ENCODE measurements at regions not wholly inside any gene's neighbourhood (a gene's known extent, or its start where the extent isn't known, plus 50 kb on each side); places are given as distances from the start of the nearest gene placed in this dataset.

DNA sequence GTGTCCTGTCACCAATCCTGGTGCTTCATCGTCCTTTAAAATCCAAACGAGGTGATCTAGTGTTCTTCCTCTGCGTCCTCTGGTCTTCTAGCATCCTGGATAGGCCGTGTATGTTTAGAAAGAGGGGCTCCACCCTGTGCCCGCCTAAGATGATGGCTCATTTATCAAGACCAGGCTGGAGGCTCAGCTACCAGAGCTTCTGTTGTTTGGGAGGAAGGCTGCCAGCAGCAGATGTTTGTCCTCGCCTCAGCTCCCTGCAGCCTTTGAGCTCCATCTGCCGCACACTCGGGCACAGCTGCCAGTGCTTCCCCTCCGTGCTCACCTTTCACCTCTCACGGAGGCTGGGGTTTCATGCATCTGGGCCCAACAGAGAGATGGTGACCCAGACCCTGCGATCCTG, 954.7 kb upstream of the RBFOX1 start:
- no peak for TF ChIP-seq ZNF548 (tag by site-specific recombination; IDR thresholded peaks at IDR 0.05)
- TF ChIP-seq GLI4 (tag by site-specific recombination; IDR thresholded peaks at IDR 0.05), result no peak
- no peak for TF ChIP-seq ZNF184 (tag by site-specific recombination; IDR thresholded peaks at IDR 0.05)
- no peak for TF ChIP-seq ZNF366 (tag by site-specific recombination; conservative IDR thresholded peaks at IDR 0.05)
- no peak for TF ChIP-seq KLF7 (tag by site-specific recombination; IDR thresholded peaks at IDR 0.05; ENCODE audit: borderline replicate concordance)
- no peak for TF ChIP-seq ZFP37 (tag by site-specific recombination; IDR thresholded peaks at IDR 0.05)
- no peak for TF ChIP-seq SALL2 (tag by site-specific recombination; IDR thresholded peaks at IDR 0.05; ENCODE audit: borderline replicate concordance)
- no peak for TF ChIP-seq ZNF776 (tag by site-specific recombination; IDR thresholded peaks at IDR 0.05; ENCODE audit: borderline replicate concordance)
- no peak for TF ChIP-seq YY1 (tag by site-specific recombination; IDR thresholded peaks at IDR 0.05)

All from HEK293 (cell line).